ENCODE measurements at regions not wholly inside any gene's neighbourhood (a gene's known extent, or its start where the extent isn't known, plus 50 kb on each side); places are given as distances from the start of the nearest gene placed in this dataset.

- Histone ChIP-seq H3K9me3 (ENCODE audit: control insufficient read depth, insufficient read depth, low read length) (no peaks in the 10 kb centered on the region), H3K9me1 (ENCODE audit: insufficient read depth, low read length) (no peaks in the 10 kb centered on the region), H4K91ac (ENCODE audit: insufficient read depth, low read depth, low read length) (no peak overlapping the region), H3K4me2 (ENCODE audit: low read depth, low read length) (no peak overlapping the region), H3K4me1 (ENCODE audit: control insufficient read depth, insufficient read depth, low read length) (no peaks in the 10 kb centered on the region), H3K4ac (ENCODE audit: low read depth, low read length) (no peak overlapping the region), H3K4me3 (ENCODE audit: insufficient read depth, low read depth, low read length) (no peak overlapping the region), H2AFZ (replicated peaks; ENCODE audit: low read length, poor library complexity) (no peak overlapping the region), H3K23ac (ENCODE audit: low read depth, low read length) (no peak overlapping the region), H3K79me1 (ENCODE audit: low read depth in 1 of 2, low read length in 2 of 2) (no peaks in the 10 kb centered on the region), H3K36me3 (ENCODE audit: control insufficient read depth, insufficient read depth, low read length) (no peaks in the 10 kb centered on the region), H2AK5ac (ENCODE audit: low read depth, low read length) (no peak overlapping the region), H3K27ac (ENCODE audit: insufficient read depth, low read length) (no peak overlapping the region), H3K18ac (ENCODE audit: low read depth, low read length) (no peak overlapping the region), H2BK120ac (ENCODE audit: low read depth, low read length) (no peak overlapping the region), H4K5ac (ENCODE audit: low read depth, low read length) (no peak overlapping the region), H3K9ac (ENCODE audit: low read depth, low read length) (no peak overlapping the region), H2BK15ac (ENCODE audit: low read depth, low read length) (no peak overlapping the region), H2AK9ac (replicated peaks; ENCODE audit: low read depth, low read length, poor library complexity) (no peak overlapping the region), H2BK20ac (ENCODE audit: low read depth, low read length) (no peak overlapping the region), H4K8ac (ENCODE audit: low read depth in 2 of 2, low read length in 2 of 2) (no peak overlapping the region), H2BK5ac (ENCODE audit: low read depth, low read length, poor library complexity, severe bottlenecking) (no peak overlapping the region), H3K27me3 (ENCODE audit: control insufficient read depth, insufficient read depth, low read length) (no peaks in the 10 kb centered on the region; the same call in 1 of the 2 replicates), H4K20me1 (ENCODE audit: insufficient read depth, low read length) (no peaks in the 10 kb centered on the region), H3K14ac (replicated peaks; ENCODE audit: low read depth, low read length) (no peak overlapping the region), H3K56ac (ENCODE audit: extremely low read depth, insufficient read depth, low read length) (no peak overlapping the region)
- DNase-seq, result no peak
- ChIA-PET POLR2A (ENCODE audit: unreplicated experiment) (no interaction called here), CTCF (no interaction called here)
- ATAC-seq (ENCODE audit: low read depth), result no peak
- WGBS, 2 experiments (ENCODE audit: extremely low coverage in 2 of 2, insufficient read length in 1 of 2), result no CpG with 5 or more reads among the region's 3 CpGs
- TF ChIP-seq RAD21 (IDR thresholded peaks at IDR 0.05; ENCODE audit: low read length) (no peak), RCOR1 (IDR thresholded peaks at IDR 0.05; ENCODE audit: insufficient replicate concordance, low read length) (no peak), MAZ (IDR thresholded peaks at IDR 0.05; ENCODE audit: borderline replicate concordance, low read depth, low read length) (no peak), SMC3 (IDR thresholded peaks at IDR 0.05; ENCODE audit: low read depth, low read length) (no peak), BHLHE40 (IDR thresholded peaks at IDR 0.05; ENCODE audit: low read depth, low read length) (no peak), FOS (IDR thresholded peaks at IDR 0.05; ENCODE audit: low read depth, low read length) (no peak), NFE2L2 (IDR thresholded peaks at IDR 0.05; ENCODE audit: low read depth, low read length) (no peak), POLR2A (IDR thresholded peaks at IDR 0.05; ENCODE audit: low read depth, low read length) (no peak), CHD1 (IDR thresholded peaks at IDR 0.05; ENCODE audit: low read depth, low read length) (no peak), CEBPB (IDR thresholded peaks at IDR 0.05; ENCODE audit: low read depth, low read length) (no peak), RFX5 (IDR thresholded peaks at IDR 0.05; ENCODE audit: low read depth, low read length) (no peak), ELK1 (IDR thresholded peaks at IDR 0.05; ENCODE audit: borderline replicate concordance, low read depth, low read length) (no peak)
- TF ChIP-seq, protein P1, sequence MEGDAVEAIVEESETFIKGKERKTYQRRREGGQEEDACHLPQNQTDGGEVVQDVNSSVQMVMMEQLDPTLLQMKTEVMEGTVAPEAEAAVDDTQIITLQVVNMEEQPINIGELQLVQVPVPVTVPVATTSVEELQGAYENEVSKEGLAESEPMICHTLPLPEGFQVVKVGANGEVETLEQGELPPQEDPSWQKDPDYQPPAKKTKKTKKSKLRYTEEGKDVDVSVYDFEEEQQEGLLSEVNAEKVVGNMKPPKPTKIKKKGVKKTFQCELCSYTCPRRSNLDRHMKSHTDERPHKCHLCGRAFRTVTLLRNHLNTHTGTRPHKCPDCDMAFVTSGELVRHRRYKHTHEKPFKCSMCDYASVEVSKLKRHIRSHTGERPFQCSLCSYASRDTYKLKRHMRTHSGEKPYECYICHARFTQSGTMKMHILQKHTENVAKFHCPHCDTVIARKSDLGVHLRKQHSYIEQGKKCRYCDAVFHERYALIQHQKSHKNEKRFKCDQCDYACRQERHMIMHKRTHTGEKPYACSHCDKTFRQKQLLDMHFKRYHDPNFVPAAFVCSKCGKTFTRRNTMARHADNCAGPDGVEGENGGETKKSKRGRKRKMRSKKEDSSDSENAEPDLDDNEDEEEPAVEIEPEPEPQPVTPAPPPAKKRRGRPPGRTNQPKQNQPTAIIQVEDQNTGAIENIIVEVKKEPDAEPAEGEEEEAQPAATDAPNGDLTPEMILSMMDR (conservative IDR thresholded peaks at IDR 0.05; ENCODE audit: low read depth, low read length), result no peak
- BruUV-seq (replicated peaks), result no TSS peak
- in situ Hi-C loops (cut with MboI; ENCODE audit: low sequenced_read_pairs), result no loop called here
- dilution Hi-C loops (cut with HindIII; ENCODE audit: low sequenced_read_pairs, unreplicated experiment), result no loop called here
- intact Hi-C loops (cut with micrococcal nuclease), result no loop called here
Observed at GRCh38 chr4:182102576-182102975, 140.6 kb upstream of the TENM3 start.

Measured in IMR-90 (cell line).